Calu3 (cell line): ENCODE measurements at regions not wholly inside any gene's neighbourhood (a gene's known extent, or its start where the extent isn't known, plus 50 kb on each side); places are given as distances from the start of the nearest gene placed in this dataset.

Source experiments
- BruUV-seq: library from RNA; stranded (reverse); fragments of 400-500 nt; replicated peaks from 2 replicates; lab custom pipeline; 2021; lab: Mats Ljungman, UMichigan
- CTCF ChIA-PET: fragments of 300-600 bp; sonication (Branson Sonifier 250); formaldehyde crosslinking; loops from one replicate; lab custom pipeline; 2022; ENCODE audit warnings: antibody characterized with exemption; lab: Charles Lee
- DNase-seq: peaks from one replicate; pipeline ENCODE4 v3.0.0; 2022
- H3K27ac Mint-ChIP-seq: one replicate; pipeline ENCODE4 v1.8.0; 2022; ENCODE audit warnings: mixed read lengths; ENCODE audit not compliant: unreplicated experiment
- H3K27me3 Mint-ChIP-seq: one replicate; pipeline ENCODE4 v1.8.0; 2022; ENCODE audit warnings: mixed read lengths; ENCODE audit not compliant: unreplicated experiment
- H3K36me3 Mint-ChIP-seq: one replicate; pipeline ENCODE4 v1.8.0; 2022; ENCODE audit warnings: mild to moderate bottlenecking, moderate library complexity, mixed read lengths; ENCODE audit not compliant: insufficient read depth, unreplicated experiment
- H3K4me1 Mint-ChIP-seq: one replicate; pipeline ENCODE4 v1.8.0; 2022; ENCODE audit warnings: mild to moderate bottlenecking, low read depth, mixed read lengths; ENCODE audit not compliant: unreplicated experiment
- H3K4me3 Mint-ChIP-seq: one replicate; pipeline ENCODE4 v1.8.0; 2022; ENCODE audit warnings: mild to moderate bottlenecking, low read depth, moderate library complexity, mixed read lengths; ENCODE audit not compliant: unreplicated experiment
- H3K9me3 Mint-ChIP-seq: one replicate; pipeline ENCODE4 v1.8.0; 2022; ENCODE audit warnings: low read depth, mixed read lengths; ENCODE audit not compliant: unreplicated experiment
- intact Hi-C: fragments of 100-400 bp; cut with micrococcal nuclease; formaldehyde crosslinking; loops from one replicate; pipeline ENCODE4 v1.10.0; 2022; ENCODE audit not compliant: unreplicated experiment
- TF ChIP-seq, protein P1 (sequence below): fragments of 200-600 bp; IDR thresholded peaks from one replicate; pipeline ENCODE4 v1.8.0; 2022; ENCODE audit warnings: antibody characterized with exemption; ENCODE audit not compliant: unreplicated experiment

DNA sequence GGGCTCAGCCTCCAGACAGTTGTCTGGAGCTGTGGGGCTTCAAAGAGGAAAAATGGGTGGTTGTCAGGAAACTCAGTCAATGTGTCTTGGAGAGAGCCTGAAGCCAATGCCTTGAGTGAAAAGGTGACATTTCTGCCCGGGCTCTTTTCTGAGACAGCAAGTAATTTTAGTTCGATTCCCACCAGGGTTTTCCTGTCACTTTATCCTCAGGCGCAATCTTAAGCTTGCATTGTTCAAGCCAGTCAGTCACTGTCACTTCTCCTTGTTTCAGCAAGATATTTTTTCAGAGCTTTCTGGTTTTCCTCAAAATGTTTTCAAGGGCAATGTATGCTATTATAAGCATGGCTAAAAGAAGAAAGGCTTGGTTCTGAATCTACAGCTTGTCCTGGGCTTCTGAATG, 404.7 kb upstream of the SEL1L start:
- CTCF ChIA-PET, result no interaction called here
- H3K9me3 Mint-ChIP-seq, result peaks cover 9% of the 10 kb centered on the region
- TF ChIP-seq, protein P1, sequence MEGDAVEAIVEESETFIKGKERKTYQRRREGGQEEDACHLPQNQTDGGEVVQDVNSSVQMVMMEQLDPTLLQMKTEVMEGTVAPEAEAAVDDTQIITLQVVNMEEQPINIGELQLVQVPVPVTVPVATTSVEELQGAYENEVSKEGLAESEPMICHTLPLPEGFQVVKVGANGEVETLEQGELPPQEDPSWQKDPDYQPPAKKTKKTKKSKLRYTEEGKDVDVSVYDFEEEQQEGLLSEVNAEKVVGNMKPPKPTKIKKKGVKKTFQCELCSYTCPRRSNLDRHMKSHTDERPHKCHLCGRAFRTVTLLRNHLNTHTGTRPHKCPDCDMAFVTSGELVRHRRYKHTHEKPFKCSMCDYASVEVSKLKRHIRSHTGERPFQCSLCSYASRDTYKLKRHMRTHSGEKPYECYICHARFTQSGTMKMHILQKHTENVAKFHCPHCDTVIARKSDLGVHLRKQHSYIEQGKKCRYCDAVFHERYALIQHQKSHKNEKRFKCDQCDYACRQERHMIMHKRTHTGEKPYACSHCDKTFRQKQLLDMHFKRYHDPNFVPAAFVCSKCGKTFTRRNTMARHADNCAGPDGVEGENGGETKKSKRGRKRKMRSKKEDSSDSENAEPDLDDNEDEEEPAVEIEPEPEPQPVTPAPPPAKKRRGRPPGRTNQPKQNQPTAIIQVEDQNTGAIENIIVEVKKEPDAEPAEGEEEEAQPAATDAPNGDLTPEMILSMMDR, result no peak
- no peaks in the 10 kb centered on the region for H3K36me3 Mint-ChIP-seq
- BruUV-seq, result no TSS peak
- H3K4me3 Mint-ChIP-seq, result no peak overlapping the region
- no peak for DNase-seq
- H3K27me3 Mint-ChIP-seq, result no peaks in the 10 kb centered on the region
- no peak overlapping the region for H3K27ac Mint-ChIP-seq
- H3K4me1 Mint-ChIP-seq, result no peaks in the 10 kb centered on the region
- intact Hi-C loops, result no loop called here

DNA sequence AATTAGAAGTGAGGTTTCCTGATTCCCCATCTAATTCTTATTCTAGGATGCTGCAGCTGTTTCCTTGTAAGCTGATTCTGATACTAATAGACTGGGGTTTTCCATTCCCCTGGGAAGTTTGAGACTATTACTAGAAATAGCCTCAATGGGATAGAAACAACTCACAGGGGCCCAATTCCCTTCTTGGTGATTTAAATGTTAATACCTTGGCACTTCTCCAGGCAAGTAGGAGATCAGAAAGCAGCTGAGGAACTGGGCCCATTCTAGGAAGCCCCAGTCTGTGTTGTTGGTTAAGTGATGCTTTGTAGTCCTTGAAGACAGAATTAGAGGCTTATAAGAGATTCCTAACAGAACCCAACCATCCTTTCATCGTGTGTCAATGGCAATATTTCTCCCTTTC, 407.0 kb upstream of the SEL1L start:
- BruUV-seq, result no TSS peak
- no peak overlapping the region for H3K27ac Mint-ChIP-seq
- no peaks in the 10 kb centered on the region for H3K27me3 Mint-ChIP-seq
- TF ChIP-seq, protein P1, result no peak
- H3K36me3 Mint-ChIP-seq, result no peaks in the 10 kb centered on the region
- CTCF ChIA-PET, result no interaction called here
- H3K9me3 Mint-ChIP-seq, result peaks cover 11% of the 10 kb centered on the region
- no peak overlapping the region for H3K4me3 Mint-ChIP-seq
- no peaks in the 10 kb centered on the region for H3K4me1 Mint-ChIP-seq
- intact Hi-C loops, result no loop called here
- no peak for DNase-seq

DNA sequence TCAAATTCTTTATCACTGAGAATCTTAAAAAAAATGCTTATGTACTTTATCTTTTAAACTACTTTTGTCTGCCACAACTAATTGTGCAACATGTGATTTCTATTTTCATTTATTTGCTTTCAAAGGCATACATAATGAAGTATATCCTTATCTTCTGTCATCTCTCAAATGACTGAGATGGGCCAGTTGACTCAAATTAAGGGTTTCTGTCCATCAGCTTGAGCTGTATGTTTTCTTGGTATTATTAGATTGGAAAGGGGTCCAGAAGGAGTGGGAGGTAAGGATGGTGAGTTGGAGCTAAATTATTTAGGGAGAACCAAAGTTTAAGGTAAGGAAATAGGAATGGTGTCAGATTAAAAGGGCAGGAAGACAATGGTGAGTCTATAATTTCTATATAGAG, 408.4 kb upstream of the SEL1L start:
- no peak overlapping the region for H3K27ac Mint-ChIP-seq
- no peaks in the 10 kb centered on the region for H3K4me1 Mint-ChIP-seq
- intact Hi-C loops, result no loop called here
- no peak overlapping the region for H3K4me3 Mint-ChIP-seq
- TF ChIP-seq, protein P1, result no peak
- H3K9me3 Mint-ChIP-seq, result peaks cover 11% of the 10 kb centered on the region
- no TSS peak for BruUV-seq
- no peaks in the 10 kb centered on the region for H3K36me3 Mint-ChIP-seq
- no peak for DNase-seq
- no peaks in the 10 kb centered on the region for H3K27me3 Mint-ChIP-seq
- CTCF ChIA-PET, result no interaction called here

DNA sequence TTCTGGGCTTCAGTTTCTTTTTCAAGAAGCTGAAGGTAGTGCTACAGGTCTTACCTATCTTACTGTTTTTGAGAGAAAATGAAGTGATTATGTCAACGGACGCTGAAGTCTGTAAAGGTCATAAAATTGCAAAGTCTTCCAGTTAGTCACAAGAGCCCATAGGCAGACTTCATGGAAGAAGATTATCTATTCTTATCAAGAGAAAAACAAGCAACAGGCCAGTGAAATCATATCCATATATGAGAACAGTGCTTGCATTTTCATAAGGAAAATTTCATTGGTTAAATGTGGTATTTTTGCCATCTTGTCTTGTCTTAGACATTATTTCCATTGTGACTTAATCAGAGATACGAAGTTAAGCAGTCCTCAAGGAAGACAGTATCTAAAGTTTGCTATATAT, 412.7 kb upstream of the SEL1L start:
- intact Hi-C loops, result no loop called here
- TF ChIP-seq, protein P1, result no peak
- Mint-ChIP-seq H3K4me3 (no peak overlapping the region), H3K27me3 (no peaks in the 10 kb centered on the region), H3K9me3 (peaks cover 2% of the 10 kb centered on the region), H3K4me1 (no peaks in the 10 kb centered on the region), H3K27ac (no peak overlapping the region), H3K36me3 (no peaks in the 10 kb centered on the region)
- CTCF ChIA-PET, result no interaction called here
- no TSS peak for BruUV-seq
- no peak for DNase-seq
